HG03139 (cell line): ENCODE measurements at regions not wholly inside any gene's neighbourhood (a gene's known extent, or its start where the extent isn't known, plus 50 kb on each side); places are given as distances from the start of the nearest gene placed in this dataset.
"Not testable (repeated sequence)": the region's sequence is repeated elsewhere in the genome, so short reads cannot be mapped to it uniquely, and the experiment has no call there.

ENCODE experiments used
- ATAC-seq: cut with Tn5 transposase; IDR thresholded peaks from one replicate; pipeline ENCODE4 v1.9.1; 2021; ENCODE audit not compliant: unreplicated experiment

- ATAC-seq = not testable (repeated sequence)
Observed at GRCh38 chr15:20104551-20104950, 437.0 kb downstream of the GOLGA6L6 start.

GRCh38 chr15:20102862-20103261, 438.7 kb downstream of the GOLGA6L6 start:
- not testable (repeated sequence) for ATAC-seq

DNA sequence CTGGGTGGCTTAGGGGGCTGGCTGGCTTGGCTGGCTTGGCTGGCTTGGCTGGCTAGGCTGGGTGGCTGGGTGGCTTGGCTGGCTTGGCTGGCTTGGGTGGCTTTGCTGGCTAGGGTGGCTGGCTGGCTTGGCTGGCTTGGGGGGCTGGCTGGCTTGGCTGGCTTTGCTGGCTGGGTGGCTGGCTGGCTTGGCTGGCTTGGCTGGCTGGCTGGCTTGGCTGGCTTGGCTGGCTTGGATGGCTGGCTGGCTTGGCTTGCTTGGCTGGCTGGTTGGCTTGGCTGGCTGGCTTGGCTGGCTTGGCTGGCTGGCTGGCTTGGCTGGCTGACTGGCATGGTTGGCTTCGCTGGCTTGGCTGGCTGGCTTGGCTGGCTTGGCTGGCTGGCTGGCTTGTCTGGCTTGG, 439.4 kb downstream of the GOLGA6L6 start:
- not testable (repeated sequence) for ATAC-seq

DNA sequence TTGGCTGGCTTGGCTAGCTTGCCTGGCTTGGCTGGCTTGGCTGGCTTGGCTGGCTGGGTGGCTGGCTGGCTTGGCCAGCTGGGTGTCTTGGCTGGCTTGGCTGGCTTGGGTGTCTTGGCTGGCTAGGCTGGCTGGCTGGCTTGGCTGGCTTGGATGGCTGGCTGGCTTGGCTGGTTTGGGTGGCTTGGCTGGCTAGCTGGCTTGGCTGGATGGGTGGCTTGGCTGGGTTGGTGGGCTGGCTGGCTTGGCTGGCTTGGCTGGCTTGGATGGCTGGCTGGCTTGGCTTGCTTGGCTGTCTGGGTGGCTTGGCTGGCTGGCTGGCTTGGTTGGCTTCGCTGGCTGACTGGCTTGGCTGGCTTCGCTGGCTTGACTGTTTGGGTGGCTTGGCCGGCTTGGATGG, 440.3 kb downstream of the GOLGA6L6 start:
- not testable (repeated sequence) for ATAC-seq

DNA sequence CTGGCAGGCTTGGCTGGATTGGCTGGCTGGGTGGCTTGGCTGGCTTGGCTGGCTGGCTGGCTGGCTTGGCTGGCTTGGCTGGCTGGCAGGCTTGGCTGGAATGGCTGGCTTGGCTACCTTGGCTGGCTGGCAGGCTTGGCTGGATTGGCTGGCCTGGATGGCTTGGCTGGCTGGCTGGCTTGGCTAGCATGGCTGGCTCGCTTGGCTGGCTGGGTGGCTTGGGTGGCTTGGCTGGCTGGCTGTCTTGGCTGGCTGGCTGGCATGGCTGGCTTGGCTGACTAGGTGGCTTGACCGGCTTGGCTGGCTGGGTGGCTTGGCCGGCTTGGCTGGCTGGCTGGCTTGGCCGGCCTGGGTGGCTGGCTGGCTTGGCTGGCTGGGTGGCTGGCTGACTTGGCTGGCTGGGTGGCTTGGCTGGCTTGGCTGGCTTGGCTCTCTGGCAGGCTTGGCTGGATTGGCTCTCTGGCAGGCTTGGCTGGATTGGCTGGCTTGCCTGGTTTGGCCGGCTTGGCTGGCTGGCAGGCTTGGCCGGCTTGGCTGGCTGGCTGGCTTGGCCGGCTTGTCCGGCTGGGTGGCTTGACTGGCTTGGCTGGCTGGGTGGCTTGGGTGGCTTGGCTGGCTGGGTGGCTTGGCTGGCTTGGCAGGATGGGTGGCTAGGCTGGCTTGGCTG, 440.9 kb downstream of the GOLGA6L6 start:
- ATAC-seq = not testable (repeated sequence)

DNA sequence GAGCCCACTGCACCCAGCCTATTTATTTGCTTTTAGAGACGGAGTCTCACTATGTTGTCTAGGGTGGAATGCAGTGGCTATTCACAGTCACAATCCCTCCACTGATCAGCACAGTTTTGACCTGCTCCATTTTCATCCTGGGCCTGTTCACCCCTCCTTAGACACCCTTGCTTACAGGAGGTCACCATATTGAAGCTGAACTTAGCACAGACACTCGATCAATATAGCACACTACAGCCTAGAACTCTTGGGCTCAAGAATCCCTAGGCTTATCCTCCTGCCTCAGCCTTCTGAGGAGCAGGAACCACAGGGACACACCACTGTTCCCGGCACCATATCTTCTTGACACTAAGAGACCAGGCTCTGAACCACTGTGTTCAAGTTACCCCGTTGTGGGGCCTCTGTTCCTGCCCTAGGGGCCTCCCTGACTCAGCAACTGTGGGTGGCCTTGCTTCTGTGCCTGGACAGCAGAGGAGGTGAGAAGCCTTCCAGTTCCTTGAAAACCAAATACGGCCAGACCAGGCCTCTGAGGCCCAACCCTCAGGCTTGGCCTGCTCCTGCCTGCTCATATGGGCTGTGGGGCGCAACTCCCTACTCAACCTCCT, 445.8 kb downstream of the GOLGA6L6 start:
- ATAC-seq = not testable (repeated sequence)

DNA sequence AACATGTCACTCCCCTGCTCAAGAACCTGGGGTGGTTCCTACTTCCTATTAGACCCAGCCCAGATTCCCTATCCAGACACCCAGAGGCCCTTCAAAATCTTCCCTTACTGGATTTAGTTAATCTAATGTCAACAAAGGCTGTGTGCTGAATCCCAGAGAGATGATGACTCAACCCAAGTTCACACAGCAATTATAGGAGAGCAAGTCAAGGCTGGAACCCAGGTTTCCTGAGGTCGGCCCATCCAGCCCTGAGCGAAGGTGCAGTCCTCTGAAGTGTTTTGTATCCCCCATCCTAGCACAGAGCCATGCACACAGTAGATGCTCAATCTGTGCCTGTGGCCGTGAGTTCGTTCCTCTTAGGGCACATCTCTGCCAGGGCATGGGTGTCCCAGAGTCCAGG, 452.1 kb downstream of the GOLGA6L6 start:
- not testable (repeated sequence) for ATAC-seq

DNA sequence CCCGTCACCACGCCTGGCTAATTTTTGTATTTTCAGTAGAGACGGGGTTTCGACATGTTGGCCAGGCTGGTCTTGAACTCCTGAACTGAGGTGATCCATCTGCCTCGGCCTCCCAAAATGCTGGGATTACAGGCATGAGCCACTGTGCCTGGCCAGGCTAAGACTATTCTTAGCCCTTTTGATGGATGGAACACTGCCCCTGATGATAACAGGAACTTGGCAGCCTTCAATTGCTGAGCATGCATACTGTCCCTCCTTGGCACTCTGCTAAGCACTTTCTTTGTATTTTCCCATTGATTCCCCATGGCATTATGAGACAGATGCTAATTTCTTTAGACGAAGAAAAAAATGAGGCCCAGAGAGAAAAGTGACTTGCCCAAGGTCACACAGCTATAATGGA, 457.6 kb downstream of the GOLGA6L6 start:
- not testable (repeated sequence) for ATAC-seq

DNA sequence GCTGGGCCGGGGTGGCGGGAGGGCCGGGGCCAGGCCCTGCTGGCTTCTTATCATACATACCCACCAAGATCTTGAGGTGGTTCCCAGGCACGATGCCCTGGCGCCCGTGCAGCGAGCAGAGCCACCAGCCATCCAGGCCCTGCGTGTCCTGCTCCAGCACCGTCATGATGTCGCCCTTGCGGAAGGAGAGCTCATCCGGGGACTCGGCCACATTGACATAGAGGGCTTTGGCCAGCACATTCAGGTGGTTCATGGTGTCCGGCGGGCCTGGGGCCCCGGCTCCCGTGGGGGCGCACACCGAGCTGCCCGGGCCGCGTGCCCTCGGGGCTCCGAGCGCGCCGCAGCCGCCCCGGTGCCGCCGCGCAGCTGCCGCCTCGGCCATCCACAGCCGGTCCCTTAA, 467.5 kb downstream of the GOLGA6L6 start:
- ATAC-seq = not testable (repeated sequence)

DNA sequence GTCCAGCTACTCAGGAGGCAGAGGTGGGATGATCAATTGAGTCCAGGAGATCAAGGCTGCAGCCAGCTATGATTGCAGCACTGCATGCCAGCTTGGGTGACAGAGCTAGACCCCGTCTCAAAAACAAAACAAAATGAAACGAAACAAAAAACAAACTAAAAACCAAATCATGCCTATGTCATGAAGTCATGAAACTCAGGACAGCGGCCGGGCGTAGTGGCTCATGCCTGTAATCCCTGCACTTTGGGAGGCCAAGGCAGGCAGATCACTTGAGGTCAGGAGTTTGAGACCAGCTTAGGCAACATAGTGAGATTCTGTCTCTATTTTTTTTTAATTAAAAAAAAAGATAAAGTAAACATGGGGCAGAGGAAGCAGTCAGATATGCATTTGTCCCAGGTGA, 472.6 kb downstream of the GOLGA6L6 start:
- not testable (repeated sequence) for ATAC-seq

GRCh38 chr15:20066173-20066572, 475.4 kb downstream of the GOLGA6L6 start:
- ATAC-seq = not testable (repeated sequence)

DNA sequence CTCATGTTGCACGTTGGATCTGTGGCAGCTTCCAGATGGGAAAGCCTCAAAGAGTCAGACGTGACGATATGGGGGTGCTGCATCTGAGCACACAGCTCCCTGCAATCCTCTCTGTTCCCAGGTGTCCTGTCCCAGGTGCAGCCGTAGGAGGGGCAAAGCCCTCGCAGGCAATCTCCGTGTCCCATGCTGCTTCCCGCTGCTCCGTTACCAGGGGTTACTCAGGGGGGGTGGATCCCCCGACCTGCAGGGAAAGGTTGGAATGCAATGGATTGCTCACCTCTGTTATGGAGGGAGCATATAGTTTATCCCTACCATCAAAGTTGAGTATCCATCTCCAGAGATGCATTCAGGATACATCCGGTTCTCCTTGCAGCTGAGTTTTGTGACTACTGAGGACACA, 476.1 kb downstream of the GOLGA6L6 start:
- not testable (repeated sequence) for ATAC-seq

GRCh38 chr15:20063167-20063566, 478.4 kb downstream of the GOLGA6L6 start:
- ATAC-seq = not testable (repeated sequence)

- ATAC-seq = not testable (repeated sequence)
Observed at GRCh38 chr15:20060838-20061237, 480.8 kb downstream of the GOLGA6L6 start.

- ATAC-seq = not testable (repeated sequence)
Observed at GRCh38 chr15:20056871-20057270, 484.7 kb downstream of the GOLGA6L6 start.

- not testable (repeated sequence) for ATAC-seq
Observed at GRCh38 chr15:20055921-20056320, 485.7 kb downstream of the GOLGA6L6 start.

GRCh38 chr15:20048189-20048588, 493.4 kb downstream of the GOLGA6L6 start:
- ATAC-seq = not testable (repeated sequence)

- not testable (repeated sequence) for ATAC-seq
Observed at GRCh38 chr15:20045165-20045564, 496.4 kb downstream of the GOLGA6L6 start.

DNA sequence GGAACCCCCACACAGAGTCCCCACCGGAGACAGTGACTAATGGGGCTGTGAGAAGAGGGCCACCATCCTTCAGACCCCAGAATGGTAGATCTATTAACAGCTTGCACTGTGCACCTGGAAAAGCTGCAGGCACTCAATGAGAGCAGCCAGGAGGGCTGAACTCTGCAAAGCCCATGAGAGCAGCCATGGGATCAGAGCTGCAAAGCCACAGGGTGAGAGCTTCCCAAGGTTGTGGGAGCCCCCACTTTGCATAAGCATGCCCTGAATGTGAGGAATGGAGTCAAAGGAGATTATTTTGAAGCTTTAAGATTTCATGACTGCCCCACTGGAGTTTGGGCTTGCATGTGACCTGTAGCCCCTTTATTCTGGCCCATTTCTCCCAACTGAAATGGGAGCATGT, 500.9 kb downstream of the GOLGA6L6 start:
- ATAC-seq = not testable (repeated sequence)

DNA sequence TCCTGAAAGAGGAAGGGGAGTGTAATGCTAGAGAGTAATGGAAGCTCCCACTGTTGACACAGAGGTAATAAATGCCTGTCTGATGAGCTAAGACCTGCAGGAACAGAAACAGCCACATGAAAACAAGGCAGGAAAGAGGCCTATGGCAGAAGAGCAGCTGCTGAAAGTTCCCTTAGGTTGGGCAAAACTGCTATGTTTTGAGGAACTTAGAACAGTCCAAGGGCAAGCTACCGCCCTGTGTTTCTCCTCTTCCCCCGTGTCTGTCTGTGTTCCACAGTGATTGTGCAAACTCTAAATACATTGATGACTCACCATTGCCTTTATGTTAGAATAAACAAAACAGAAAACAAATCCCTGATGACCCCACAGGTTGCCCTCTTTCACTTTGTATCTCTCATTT, 516.6 kb downstream of the GOLGA6L6 start:
- ATAC-seq = not testable (repeated sequence)

- ATAC-seq = not testable (repeated sequence)
Observed at GRCh38 chr15:20022349-20022748, 519.3 kb downstream of the GOLGA6L6 start.

GRCh38 chr15:20021351-20021750, 520.2 kb downstream of the GOLGA6L6 start:
- ATAC-seq = not testable (repeated sequence)
